Ramos (cell line): ENCODE measurements at regions not wholly inside any gene's neighbourhood (a gene's known extent, or its start where the extent isn't known, plus 50 kb on each side); places are given as distances from the start of the nearest gene placed in this dataset.

ENCODE experiments used
- in situ Hi-C: fragments of 300-500 bp; cut with MboI; formaldehyde crosslinking; loops from one replicate; pipeline ENCODE4 v1.14.3; 2022; ENCODE audit warnings: low sequenced_read_pairs; ENCODE audit not compliant: unreplicated experiment

DNA sequence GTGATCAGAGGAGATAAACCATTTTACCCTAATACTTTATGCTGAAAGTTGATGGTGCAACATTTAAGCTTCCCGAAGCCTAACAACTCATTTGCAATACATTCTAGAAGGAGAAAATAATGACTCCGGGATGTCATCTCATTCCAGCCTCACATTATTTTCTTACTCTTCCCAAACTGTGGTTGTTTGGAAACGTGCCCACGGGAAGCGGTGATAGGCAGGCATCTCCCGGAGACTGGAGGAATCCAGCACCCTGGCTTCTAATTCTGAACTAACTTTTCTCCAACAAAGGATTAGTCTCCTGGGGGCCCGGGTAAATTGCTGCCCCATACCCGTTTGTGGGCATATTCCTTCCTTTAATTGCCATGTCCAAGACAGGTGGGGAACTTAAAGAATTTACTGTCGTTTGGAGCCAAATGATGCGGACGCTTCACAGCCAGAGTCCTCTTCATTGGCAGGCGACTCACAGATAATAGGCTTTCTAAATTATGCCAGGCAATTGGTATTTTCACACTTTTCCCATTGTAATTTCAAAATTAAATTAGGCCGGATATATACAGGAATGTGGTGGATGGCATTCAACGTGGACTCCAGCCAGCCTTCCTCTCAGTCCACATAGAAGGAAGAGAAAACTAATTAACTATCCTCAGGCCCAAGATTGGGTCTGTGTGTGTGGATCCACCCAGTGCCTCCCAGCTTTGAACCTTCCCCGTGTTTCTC is 278.1 kb downstream of the AJAP1 start:
- in situ Hi-C loops, result no loop called here

DNA sequence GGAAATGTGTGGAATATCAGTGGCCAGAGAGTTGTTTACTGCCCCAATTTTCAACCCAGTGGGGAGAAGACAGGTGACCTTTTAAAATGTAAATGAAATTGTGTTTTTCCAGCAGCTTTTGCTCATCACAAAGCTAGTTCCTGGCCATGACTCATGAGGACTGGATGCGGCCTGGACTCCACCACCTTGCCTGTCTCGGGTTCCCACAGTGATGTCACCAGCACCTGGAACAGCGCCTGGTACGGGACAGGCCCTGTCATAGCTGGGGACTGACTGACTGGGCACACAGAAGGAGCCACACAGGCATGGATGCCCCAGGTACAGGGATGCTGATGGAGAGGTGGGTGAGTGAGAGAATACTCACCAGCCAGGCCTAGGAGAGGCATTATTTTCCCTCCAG is 277.1 kb downstream of the AJAP1 start:
- in situ Hi-C loops, result no loop called here

DNA sequence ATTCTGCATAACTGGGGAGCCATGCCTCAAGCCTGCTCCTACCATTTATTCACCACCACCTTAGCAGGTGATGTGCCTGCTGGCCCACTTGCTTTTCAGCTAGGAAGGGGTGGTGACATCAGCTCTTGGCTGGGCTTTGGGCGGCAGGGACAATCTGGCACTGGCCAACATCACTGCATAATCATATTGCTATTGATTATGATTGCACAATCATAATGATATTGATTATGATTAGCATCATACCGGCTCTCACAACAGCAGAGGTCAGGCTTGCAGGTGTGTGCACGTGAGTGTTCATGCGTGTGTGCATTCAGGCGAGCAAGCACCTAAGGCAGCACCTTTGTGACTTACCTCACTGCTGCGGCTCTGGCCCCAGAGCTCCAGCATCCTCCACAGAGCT is 273.8 kb downstream of the AJAP1 start:
- in situ Hi-C loops, result no loop called here

DNA sequence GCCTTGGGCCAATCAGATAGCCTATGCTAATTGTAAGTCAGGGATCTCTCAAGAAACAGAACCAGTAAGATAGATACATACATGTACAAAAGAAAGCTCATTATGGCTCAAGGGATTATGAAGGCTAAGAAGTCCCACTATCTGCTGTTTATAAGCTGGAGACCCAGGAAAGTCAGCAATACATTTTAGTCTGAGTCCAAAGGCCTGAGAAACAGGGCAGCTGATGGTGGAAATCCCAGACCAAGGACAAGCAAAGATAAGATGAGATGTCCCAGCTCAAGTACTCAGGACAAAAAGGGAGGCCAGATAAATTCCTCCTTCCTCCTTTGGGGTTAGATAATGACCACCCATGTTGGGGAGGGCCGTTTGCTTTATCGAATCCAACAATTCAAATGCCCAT is 269.9 kb downstream of the AJAP1 start:
- in situ Hi-C loops, result no loop called here

DNA sequence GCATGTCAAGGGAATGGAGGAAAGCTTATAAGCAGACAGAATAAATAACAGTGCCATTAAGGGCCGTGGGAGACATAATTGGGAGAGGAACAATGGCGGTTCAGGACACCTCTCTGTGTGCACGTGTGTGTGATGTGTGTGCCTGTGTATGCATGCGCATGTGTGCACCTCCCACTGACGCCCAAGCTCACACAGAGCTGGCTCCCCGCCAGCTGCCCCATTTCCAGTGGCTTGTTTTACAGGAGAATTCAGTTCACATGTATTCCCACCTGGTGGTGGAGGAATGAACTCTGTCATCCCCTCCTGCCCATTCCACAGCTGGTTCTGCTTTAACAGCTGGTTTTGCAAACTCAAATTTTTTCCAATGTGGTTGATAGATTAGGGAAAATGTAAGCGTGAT is 262.2 kb downstream of the AJAP1 start:
- in situ Hi-C loops, result no loop called here

DNA sequence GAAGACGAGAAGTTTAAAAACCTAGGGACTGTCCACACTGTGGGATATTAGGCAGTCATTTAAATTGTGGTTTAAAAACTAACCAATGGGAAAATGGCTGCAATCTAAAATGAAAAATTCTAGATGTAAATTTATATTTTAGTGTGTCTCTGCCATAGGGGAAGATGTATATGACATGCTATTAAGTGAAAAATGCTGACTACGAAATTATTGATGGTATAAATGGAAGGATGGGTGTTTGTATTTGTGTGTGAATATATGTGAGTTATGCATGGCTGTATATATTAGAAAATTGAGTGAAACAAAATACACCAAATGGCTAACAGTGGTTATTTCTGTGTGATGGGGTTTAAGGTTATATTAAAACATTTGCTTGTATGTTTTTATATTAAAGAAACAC is 260.7 kb downstream of the AJAP1 start:
- in situ Hi-C loops, result no loop called here

DNA sequence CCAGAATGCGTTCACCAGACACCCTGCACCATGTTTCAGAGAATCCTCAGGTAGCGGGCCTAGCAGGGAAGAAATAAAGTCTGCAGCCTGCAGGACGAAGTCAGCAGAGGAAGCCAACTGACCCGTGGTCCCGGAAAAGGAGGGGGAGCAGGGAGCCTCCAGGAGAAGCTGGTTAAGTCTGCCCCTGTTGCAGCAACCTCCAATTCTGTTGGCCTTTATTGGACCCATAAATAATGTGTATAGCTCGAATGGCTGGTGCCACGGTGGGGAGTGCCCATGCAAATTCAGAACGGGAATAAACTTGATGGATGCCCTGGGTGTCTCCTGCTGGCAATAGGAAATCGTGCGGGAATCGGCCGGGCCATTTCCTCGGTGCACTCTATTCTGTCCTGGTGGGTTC is 254.1 kb downstream of the AJAP1 start:
- in situ Hi-C loops, result no loop called here

DNA sequence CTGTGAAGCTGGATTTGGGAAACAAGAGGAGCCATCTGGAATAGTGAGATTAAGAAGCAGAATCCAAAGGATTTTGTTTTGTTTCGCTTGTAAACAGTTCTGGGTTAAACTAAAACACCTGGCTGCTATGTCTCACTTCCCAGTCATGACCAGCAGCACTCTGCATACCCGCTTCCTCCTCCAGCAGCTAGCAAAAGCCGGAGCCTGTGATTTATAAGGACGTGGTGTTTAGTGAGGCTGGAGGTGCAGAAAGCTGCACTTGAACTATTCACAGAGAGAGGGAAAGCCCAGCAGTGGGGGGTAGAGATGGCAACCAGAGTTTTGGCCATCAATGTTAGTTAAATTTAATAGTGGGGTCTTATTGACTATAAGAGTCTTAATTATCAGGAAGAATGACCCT is 240.2 kb downstream of the AJAP1 start:
- in situ Hi-C loops, result no loop called here

DNA sequence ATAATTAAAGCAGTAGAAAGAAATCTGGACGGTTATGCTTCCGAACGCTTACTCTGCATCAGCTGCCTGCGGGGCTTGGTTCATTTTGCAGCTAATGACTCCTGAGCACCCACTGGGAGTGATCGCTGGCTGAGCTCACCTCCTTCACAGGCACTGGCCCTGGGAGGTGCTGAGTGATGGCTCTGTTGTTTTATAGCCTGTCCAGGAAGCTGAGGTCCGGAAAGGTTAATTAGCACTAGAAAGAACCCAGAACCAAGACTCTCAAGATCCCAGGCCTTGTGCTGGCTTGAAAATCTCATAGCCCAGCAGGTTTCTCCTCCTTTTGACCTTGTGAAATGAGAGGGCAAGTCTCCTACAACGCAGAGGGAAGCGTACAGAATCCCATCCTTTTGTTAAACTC is 226.2 kb downstream of the AJAP1 start:
- in situ Hi-C loops, result no loop called here

DNA sequence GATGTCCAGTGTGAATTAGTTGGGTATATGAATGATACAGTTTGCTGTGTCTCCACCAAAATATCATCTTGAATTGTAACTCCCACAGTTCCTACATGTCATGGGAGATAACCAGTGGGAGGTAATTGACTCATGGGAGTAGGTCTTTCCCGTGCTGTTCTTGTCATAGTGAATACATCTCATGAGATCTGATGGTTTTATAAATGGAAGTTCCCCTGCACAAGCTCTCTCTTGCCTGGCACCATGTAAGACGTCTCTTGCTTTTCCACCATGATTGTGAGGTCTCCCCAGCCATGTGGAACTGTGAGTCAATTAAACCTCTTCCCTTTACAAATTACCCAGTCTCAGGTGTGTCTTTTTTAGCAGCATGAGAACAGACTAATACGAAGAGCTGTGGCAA is 223.0 kb downstream of the AJAP1 start:
- in situ Hi-C loops, result no loop called here

DNA sequence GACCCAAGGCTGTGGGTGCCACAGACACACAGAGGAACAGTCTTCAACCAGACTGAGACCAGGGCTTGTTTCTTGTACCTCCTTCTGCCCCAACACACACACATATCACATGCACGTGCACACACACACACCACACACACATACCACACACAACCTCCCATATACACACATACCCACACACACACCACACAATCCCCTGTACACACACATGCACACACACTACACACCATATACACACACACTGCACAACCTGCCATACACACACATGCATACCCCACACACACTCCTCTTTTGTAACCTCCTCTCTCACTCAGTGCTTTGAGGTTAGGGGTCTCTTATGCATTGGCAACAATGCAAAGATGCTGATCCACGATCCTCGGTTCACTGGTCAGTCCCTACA is 217.0 kb downstream of the AJAP1 start:
- in situ Hi-C loops, result no loop called here

DNA sequence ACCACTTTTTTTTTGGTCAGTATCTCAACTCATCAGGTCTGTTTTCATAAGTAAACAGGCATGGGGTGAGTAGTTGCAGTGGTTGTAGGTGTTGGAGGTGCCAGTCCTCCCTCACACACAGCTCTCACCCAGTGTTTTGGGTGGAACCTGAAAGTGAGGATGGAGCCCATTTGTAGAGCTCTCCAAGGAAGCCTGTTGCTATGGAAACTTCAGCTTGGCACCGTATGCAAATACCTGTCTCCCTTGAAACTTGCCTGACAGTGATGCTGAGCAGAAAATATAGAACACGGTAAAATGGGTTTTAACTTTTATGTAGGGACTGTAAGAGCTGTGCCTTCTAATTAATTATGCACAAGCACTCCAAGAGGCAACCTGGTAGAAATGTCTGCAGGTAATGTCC is 214.1 kb downstream of the AJAP1 start:
- in situ Hi-C loops, result no loop called here

DNA sequence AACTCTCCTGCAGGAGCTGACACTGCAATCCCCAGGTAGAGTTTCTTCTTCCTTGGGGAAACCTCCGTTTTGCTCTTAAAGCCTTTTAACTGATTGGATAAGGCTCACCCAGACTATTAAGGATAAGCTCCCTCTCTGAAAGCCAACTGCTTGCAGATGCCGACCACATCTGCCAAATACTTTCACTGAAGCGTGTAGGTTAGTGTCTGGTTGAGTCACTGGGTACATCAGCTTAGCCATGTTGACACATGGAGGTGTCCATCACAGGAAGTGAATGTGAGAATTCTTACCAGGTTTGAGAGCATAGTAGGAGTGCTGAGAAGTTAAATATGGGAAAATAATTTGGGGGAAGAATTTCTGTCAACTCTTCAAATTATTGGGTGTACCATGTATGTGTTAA is 202.0 kb downstream of the AJAP1 start:
- in situ Hi-C loops, result no loop called here

DNA sequence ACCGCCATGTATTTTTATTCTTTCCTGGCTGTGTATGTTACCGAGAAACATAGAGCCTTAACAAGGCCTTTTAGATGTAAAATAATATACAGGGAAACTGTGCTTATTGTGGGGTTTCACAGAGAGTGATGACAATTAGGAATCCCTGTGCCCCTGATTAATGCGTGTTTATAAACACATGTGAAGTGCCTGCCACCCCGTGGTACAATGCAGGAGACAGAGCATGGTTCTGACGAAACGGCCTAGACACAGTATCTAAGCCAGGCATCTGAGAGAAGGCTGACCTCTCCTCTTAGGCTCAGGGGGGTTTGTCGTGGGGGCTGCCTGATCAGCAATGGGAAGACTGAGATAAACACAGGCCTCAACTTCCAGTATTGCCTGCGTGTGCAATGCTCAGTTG is 200.0 kb downstream of the AJAP1 start:
- in situ Hi-C loops, result no loop called here

DNA sequence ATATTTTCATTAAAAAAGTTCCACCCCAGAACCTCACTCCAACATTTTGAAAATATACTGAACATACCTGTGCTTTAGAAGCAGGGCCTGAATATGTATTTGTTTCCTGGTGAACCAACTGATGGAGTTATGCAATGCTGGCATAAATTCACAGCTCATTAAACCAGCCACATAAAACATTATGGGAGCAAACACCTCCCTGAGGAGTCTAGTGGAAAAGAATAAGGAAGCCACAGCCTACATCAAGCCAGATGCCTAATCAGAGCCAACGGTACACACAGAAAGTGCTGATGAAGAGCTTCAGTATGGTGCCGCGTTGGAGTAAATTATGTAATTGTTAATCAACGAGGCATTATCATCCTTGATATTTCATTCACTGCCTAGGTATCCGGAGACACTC is 199.5 kb downstream of the AJAP1 start:
- in situ Hi-C loops, result no loop called here

DNA sequence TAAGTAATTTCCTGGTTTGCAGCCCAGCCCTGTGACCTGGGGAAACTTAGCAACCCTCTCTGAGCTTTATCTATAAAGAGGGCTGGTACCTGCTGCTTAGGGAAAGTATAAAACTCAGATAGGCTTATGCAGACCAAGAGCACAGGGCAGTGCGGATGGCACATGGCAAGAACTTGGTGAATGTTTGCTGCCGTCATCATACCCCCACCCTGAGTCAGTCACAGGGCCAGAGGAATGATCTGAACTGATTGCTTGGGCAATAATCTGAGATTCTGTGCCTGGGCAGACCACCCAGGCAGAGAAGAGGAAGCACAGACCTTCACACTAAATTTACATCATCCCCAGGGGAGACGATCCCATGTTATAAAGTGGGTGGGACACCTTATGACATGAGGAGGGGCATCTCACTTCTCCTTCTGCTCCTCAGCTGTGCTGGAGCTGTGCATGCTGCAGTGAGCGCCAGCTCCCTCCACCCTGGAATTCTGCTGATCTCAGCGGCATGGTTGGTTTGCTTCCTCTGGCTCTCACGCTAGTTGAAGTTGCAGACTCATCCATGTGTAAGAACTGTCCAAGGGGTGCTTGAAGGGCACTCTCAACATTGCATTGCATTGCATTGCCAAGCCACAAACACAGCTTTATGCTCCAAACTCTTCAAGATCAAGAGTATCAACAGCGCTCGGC is 197.1 kb downstream of the AJAP1 start:
- in situ Hi-C loops, result no loop called here

DNA sequence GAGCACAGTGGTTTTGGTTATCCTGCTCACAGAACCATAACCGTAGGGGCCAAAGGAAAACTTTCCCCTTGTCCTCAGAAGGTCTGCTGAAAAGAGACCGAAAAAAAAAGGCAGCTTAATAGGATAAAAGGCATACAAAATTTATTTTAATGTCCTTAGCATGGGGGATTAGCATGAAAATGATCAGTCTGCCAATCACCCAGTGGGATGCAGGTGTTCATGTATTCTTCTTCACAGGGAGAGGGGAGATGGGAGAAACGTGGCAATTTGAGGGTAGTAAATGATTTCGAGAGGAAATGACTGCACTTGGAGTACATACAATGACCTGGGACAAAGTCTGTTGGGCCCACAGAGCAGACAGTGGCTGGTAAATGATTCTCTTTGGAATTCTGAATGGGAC is 194.0 kb downstream of the AJAP1 start:
- in situ Hi-C loops, result no loop called here

DNA sequence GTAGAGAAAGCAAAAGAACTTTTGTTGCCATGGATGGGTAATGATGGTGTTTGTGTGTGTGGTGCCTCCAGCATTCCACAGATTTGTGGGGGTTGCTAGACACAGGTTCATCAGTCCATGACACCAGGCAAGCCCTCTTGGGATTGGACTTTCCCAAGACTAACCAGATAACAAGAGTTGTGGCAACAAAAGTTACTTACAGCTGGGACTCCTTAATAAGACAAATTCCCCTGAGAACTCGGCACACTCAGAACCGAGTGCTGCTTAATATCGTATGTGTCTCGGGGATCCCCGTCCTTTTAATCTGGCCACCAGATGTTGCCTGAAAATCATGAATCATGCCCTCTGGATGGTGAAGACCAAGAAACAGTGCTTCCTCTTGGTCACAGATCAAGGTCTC is 193.3 kb downstream of the AJAP1 start:
- in situ Hi-C loops, result no loop called here
